CD1c-positive myeloid dendritic cell (primary cell): ENCODE measurements at regions not wholly inside any gene's neighbourhood (a gene's known extent, or its start where the extent isn't known, plus 50 kb on each side); places are given as distances from the start of the nearest gene placed in this dataset.
"Not testable (repeated sequence)": the region's sequence is repeated elsewhere in the genome, so short reads cannot be mapped to it uniquely, and the experiment has no call there.

Experiments used
- DNase-seq: peaks from one replicate; pipeline ENCODE4 v3.0.0-alpha.2; 2016; ENCODE audit errors: extremely low spot score

DNA sequence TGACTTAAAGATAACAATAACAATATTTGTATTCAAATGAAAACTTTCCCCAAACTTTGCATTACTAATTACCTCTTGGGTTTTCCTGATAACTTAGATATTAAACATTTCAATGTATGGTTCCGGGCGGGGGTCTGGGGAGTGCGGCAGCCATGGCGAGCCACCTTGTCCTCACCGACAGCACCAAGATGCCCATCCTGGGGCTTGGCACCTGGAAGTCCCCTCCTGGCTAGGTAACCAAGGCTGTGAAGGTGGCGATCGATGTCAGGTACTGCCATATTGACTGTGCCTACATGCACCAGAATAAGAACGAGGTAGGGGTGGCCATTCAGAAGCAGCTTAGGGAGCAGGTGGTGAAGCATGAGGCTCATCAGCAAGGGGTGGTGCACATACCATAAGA lies 478.7 kb downstream of the CNTN3 start:
- no peak for DNase-seq

DNA sequence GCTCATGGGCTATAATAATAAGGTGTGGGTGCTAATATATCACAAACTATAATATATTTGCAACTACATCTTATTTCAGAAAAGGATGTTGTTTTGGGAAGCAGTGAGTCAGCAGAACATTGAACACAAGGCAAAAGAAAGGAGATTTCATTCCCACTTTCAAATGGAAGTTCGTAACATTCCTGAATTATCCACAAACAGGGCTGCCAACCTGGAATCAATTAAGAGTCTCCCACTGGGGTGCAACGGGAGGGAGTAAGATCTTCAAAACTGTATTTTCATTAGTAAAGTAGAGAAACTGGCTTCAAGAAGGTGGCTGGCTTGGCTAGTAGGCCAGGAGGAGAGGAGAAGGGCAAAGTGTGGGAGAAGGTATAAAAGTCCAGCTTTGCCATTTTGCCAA lies 479.6 kb downstream of the CNTN3 start:
- no peak for DNase-seq

DNA sequence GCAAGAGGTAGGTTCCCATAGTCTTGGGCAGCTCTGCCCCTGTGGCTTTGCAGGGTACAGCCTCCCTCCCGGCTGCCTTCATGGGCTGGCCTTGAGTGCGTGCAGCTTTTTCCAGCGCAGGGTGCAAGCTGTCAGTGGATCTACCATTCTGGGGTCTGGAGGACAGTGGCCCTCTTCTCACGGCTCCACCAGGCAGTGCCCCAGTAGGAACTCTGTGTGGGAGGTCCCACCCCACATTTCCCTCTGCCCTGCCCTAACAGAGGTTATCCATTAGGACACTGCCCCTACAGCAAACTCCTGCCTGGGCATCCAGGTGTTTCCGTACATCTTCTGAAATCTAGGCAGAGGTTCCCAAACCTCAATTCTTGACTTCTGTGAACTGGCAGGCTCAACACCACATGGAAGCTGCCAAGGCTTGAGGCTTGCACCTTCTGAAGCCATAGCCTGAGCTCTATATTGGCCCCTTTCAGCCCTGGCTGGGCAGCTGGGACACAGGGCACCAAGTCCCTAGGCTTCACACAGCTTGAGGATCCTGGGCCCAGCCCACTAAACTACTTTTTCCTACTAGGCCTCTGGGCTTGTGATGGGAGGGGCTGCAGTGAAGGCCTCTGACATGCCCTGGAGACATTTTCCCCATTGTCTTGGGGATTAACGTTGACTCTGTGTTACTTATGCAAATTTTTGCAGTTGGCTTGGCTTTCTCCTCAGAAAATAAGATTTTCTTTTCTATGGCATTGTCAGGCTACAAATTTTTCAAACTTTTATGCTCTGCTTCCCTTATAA lies 482.7 kb downstream of the CNTN3 start:
- not testable (repeated sequence) for DNase-seq

DNA sequence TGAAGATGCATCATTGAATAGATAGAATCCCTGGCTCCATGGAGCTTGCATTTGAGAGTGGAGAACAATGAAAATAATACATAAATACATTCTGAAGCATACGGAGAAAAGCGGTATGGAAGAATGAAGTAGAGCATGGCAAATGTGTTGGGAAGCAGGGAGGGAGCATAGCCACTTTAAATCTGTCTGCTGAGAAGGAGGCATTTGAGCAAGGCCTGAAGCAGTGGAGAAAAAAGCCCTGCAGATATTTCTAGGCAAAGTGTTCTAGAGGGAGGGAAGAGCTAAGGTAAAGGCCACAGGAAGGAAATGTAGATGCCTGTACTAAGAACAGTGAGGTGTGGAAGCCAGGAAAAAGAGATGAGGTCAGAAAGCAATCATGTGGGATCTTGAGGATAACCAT lies 484.8 kb downstream of the CNTN3 start:
- no peak for DNase-seq

DNA sequence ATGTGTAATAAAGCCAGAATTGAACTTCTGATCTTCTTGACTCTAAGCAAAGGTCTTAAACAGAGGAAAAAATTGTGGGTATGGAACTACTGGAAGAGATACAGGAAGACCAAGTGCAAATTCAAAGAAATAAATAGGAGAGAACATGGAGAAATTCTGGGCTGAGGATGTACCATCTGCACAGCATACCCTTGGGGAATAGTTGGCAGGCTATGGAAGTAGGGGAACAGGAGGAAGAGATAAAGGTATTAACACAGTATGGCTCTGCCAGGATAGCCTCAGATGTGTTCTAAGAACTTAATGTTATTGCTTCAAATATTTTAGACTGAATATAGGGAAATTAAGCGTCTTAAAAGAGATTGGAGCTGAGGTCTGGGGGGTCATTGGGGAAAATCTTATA lies 485.4 kb downstream of the CNTN3 start:
- no peak for DNase-seq

DNA sequence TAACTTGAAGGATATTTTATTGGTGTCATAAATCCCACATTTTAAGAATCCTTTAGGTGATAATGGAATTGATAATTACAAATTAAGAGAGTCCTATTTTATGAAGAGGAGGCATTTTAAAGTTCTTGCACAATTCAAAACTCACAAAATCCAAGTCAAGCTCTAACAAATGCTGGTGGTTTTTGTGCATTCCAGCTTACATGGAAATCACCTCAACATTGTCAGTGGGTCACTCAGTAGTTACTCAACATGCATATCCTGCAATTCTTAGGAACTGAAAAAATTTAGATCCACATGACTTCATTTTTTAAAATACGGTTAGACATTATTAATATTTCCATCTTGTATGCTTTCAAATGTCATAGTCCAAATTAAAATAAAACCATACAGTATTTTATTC lies 487.2 kb downstream of the CNTN3 start:
- no peak for DNase-seq

DNA sequence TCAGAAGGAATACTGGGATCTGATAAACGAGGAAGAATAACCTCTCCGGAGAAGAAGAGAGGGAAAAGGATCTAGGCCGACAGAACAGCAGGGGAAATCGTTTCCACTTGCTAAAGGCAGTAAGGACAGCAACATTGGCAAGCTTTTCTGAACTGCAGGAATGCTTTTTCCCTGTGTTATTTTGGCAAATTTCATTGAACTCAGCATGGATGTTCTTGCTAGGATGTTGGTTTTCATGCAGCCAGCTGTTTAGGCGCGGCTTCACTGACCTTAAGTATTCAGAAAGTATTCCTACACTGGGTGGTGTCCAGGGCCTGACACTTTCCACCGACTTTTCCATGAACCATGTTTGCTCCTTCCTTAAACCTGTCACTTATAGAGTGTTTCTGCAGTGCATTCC lies 489.7 kb downstream of the CNTN3 start:
- no peak for DNase-seq

DNA sequence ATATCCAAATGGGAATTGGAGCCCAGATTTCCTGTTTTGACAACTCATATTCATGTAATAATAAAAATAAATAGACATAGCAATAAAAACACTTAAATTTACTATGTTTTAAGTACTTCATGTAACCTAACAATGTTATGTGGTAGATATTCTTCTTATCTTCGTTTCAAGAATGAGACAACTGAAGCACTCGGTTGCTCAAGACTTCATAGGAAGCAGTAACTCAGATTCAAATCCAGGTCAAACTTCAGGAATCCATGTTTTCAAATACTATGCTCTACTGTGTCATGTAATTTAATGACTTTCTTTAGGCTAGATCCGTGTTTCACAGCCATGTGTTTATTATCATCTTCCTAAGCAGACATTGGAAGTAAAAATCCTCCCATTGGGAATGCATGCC lies 492.2 kb downstream of the CNTN3 start:
- DNase-seq, result no peak

DNA sequence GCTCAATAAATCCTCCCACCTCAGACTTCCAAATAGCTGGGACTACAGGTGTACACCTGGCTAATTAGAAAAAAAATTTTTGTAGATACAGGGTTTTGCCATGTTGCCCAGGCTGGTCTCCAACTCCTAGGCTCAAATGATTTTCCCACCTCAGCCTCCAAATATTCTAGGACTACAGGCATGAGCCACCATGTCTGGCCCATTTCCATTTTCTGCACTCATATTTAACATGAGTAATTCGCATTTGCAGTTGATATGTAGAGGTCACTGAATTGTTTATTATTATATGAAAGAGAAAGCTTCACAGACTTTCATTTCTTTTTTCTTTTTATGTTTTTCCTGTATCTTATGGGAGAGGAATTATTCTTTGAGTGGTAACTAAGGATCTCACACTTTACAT lies 492.7 kb downstream of the CNTN3 start:
- DNase-seq, result no peak

DNA sequence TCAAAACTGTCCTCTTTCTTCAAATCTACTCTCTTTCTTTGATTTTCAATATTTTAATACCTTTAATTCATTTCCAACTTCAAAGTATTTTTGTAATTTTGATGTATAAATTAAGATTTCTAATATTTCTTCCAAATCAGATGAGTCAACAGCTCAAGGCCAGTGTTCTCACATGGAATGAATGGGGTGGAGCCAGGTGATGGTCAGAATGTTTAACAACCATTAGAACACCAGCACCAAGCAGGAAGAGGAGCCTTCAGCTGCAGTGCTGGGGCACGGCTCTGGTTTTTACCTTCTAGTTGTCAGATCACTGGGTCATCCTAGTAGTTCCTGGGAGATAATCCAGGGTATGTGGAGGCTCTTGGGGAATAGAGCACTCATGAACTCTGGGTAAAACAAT lies 494.5 kb upstream of the PDZRN3 start:
- no peak for DNase-seq

DNA sequence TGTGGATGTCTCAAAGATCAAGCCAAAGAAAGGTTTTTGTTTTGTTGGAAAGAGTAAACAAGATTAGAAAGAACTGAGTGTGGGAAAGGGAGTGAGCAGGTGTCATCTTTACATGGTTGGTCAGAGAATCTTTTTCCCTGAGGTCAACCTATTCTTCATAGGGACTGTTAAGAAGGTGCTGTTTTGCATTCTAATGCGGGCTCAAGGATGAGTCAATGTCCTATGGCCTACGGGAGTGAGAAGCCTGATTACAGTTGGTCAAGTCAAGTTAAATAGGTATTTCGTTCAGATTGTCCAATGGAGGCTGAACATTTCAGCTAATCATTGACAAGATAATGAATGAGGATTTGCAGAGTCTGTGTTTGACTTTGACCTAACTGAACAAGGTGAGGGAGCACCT lies 491.2 kb upstream of the PDZRN3 start:
- no peak for DNase-seq

DNA sequence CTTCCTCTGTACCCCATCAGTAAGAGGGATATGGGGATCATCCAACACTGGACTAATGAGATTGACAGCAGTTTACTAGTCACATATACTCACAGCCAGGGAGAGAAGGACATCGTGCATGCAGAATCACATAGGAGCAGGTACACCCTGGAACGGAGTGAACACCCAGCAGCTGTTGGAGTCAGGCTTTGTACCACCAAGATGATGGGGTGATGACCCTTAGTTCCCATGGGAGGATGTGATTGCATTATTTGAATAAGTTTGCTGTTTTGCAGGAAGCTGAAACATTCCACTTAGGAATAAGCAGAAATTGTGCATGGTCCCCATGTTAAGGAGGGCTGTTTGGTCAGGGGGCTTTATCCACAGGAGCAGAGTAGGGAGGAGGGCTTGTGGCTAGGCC lies 482.7 kb upstream of the PDZRN3 start:
- DNase-seq, result no peak

DNA sequence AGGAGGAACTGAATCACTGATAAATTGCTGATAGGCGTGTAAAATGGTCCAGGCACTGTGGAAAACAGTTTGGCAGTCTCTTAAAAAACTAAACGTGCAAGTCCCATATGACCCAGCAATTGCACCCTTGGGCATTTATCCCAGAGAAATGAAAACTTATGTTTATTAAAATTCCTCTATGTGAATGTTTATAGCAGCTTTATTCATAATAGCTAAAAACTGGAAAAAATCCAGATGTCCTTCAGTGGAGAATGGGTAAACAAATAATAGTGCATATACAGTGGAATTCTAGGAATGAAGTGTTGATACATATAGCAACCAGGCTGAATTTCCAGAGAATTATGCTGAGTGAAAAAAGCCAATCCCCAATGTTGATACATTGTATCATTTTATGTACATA lies 482.2 kb upstream of the PDZRN3 start:
- no peak for DNase-seq

DNA sequence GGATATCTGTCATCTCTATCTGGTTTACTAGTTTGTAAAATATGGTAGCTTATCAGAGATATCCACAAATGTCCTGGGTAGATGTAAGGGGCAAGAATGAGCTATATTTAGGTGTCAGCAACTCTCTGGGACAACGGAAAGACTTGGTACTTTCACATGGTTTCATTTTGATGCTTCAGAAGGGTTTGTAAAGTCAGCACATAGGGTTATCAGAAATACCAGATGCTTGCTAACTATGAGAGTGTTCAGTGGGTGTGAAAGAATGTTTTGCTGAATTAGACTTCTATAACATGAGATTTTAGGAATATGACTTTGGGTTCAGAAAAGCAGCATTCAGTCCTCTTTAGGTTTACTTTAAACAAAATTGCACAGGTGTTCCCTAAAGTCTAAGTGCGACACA lies 466.5 kb upstream of the PDZRN3 start:
- DNase-seq, result no peak

DNA sequence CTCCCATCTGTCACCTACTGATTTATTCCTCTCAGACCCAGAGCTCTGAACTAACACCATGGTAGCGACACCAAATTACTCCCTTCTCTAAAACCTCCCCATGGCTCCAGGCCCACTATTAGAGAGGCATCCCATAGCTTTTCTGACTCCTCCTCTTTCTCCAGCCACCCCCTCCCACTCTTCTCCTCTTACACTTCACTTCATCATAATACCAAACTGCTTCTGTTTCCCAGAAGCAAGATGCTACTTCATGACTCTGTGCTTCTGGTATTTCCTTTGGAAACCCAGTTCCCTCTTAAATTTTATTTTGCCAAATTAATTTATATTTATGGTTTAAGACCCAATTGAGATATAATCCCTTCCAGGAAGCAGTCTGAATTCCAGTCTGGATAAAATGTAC lies 465.1 kb upstream of the PDZRN3 start:
- DNase-seq, result no peak

DNA sequence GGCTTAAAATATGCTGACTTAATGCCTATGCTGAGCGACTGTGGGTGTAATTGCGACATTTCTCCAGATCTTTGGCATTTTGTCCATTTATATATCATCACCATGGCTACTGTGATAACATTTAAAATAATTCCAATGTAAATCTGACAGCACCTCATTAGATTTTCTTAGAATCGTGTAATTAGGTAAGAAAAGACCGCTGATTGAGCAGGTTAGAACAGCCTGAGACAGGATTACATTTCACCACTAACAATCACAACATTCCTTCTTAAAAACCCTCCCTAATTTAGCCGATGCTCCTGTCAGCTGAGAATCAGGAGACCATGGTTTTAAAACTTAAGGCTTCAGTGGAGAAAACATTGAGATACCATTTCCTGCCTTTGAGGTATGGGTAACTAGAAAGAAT lies 455.3 kb upstream of the PDZRN3 start:
- DNase-seq, result no peak

DNA sequence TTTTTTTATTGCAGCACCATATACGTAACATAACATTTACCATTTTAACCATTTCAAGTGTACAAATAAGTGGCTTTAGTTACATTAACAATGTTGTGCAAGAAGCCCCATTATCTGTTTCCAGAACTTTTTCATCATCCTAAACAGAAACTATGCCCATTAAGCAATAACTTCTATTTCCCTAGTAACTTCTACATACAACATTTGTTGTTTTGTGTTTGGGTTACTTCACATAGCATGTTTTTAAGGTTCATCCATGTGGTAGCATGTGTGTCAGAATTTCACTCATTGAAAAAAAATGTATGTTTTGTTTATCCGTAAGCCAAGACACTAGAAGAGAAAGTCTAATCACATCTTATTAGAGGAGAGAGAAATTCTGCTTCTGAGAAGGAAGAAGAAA lies 450.5 kb upstream of the PDZRN3 start:
- no peak for DNase-seq

DNA sequence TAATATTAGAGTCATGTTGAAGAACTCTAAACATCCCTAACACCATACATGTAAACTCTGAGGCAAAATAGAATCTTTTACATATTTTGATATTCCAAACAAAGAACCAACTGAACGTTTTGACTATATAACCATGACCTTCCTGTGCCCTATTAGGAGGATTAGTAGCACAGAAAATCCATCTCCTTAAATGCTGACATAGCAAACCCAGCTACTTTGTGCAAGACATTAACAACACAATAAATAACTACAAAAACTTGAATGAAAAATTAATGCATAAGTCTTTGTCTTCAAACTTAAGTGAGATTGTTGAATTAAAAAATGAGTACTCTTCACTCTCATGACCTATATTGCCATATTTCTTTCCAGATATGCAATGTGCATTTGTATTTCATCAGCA lies 450.0 kb upstream of the PDZRN3 start:
- DNase-seq, result no peak

DNA sequence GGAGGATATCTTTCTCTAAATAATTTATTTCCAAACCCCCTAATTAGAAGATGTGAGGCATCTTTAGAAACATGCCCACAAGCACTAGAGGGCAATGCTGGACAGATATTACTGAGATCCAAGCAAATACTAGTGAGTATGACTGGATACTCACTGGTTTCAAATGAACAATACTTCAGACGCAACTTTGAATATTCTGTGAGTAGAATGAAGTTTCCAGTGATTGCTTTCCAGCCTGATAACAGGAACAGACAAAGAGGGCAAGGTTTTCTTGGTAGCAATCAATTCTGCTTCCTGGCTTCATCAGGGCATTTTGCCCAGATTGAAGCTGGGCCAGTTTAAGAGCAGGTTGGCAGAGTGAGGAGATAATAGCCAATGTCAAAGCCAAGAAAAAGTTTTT lies 442.6 kb upstream of the PDZRN3 start:
- no peak for DNase-seq

DNA sequence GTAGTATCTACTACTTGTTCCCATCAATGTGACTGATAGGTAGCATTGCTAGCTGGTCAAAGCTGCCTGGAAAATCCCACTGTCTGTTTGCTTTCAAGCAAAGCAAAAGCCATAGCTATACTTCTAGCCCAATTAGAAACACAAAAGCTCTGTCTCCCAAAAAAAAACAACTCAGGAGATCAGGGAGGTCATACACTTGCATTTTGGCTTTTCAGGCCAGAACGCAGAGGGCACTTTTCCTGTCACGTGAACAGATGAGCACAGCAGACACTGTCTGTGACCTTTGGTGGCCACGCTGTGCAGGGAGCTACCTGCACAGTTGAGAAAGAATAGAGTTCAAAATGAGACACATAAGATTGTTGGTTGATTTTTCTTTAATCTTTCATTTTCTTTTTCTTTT lies 441.7 kb upstream of the PDZRN3 start:
- no peak for DNase-seq

DNA sequence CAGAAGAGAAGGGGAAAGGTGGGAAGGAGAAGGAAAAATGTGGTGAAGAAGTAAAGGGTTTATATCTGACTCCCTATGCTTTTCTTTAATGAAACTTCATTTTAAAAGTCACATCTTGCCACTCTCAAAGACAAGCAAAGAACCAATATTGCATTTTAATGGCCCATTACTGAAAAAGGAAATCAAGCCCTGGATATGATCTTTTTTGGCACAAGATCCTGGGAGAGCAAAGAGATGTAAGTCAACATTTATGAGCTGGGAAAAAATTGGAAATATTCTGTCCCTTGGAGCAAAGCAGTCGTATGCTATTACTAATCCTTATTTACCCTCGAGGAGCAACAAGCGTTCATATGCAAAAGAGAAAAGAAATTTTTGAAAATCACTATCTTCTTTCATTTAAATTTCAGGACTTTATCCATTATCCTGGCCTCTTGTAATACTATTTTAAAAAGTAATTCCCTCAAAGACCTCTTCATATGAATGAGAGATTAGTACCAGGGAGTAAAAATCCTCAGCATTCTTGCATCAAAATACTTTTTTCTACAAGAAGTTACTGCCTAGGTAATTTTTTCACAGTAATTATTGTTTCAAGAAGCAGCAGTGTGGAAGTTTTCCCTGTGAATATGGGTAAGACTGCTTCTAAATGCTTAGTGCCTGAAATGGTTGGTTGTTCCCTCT lies 435.3 kb upstream of the PDZRN3 start:
- DNase-seq, result no peak

DNA sequence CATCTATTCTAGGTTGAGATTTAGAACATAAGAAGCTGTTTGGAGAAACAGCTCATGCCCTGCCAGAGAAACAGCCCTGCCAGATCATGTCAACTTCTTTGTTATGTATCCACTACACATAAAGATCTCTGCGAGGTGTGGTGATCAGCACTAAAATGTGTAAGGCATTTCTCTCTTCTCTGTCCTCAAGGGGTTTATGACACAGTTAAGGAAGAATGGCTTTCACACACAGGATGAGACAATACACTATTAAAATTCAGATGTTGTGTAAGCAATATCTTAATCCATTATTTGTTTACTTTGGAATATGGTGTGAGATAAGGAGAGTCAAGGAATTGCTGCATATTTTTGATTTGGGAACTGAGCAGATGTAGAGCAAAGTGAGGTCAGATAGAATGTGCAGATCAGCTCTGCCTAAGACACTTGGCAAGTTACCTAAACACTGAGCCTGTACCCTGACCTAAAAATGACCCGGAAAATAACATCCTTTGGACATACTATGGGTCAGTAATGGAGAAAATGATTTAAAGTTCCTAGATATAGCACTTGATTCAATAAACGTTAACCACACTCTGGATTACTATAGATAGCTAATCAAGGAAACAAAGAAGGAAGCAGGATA lies 434.7 kb upstream of the PDZRN3 start:
- no peak for DNase-seq

DNA sequence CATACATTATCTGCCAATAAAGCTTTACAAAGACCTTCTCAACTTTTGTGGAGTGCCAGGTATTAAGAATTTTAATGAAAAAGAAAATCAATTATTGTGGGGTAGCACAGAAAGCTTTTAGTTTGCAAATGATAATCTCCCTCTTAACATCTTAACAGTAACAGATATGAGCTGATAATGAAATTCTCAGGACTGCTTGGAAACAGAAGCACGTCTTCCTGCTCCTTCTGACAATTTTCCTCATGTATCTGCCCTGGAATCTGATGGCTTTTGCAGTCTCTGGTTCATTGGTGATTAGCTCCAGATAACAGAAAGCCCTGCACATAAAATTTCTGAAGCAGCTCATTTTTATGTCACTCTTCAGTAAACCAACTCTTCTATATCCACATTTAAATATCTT lies 432.4 kb upstream of the PDZRN3 start:
- DNase-seq, result no peak
